MCF 10A (cell line): ENCODE measurements at regions not wholly inside any gene's neighbourhood (a gene's known extent, or its start where the extent isn't known, plus 50 kb on each side); places are given as distances from the start of the nearest gene placed in this dataset.

ENCODE experiments used
- BruUV-seq: library from RNA; stranded (reverse); fragments of 400-500 nt; replicated peaks from 2 replicates; lab custom pipeline; 2021; lab: Mats Ljungman, UMichigan
- CTCF ChIA-PET: fragments of 300-600 bp; sonication (Branson Sonifier 250); formaldehyde crosslinking; extraction: SDS; loops from one replicate; lab custom pipeline; 2021; ENCODE audit warnings: antibody characterized with exemption, inconsistent platforms; lab: Yijun Ruan, JAX
- POLR2A ChIA-PET: fragments of 300-600, 350-650 bp; sonication (Branson Sonifier 250); formaldehyde crosslinking; extraction: SDS; loops from one replicate; lab custom pipeline; 2020; ENCODE audit warnings: antibody characterized with exemption, inconsistent platforms; lab: Yijun Ruan, JAX
- DNase-seq: peaks from one replicate; pipeline ENCODE4 v3.0.0-alpha.2; 2018; ENCODE audit not compliant: unreplicated experiment
- H3K27ac Mint-ChIP-seq: one replicate; pipeline ENCODE4 v1.8.0; 2022; ENCODE audit warnings: mild to moderate bottlenecking, low read depth, mixed read lengths; ENCODE audit not compliant: unreplicated experiment
- H3K27me3 Mint-ChIP-seq: one replicate; pipeline ENCODE4 v1.8.0; 2022; ENCODE audit warnings: mixed read lengths; ENCODE audit not compliant: insufficient read depth, unreplicated experiment
- H3K36me3 Mint-ChIP-seq: one replicate; pipeline ENCODE4 v1.8.0; 2022; ENCODE audit warnings: mild to moderate bottlenecking, moderate library complexity, mixed read lengths; ENCODE audit not compliant: insufficient read depth, unreplicated experiment
- H3K4me1 Mint-ChIP-seq: one replicate; pipeline ENCODE4 v1.8.0; 2022; ENCODE audit warnings: mixed read lengths; ENCODE audit not compliant: insufficient read depth, unreplicated experiment
- H3K4me3 Mint-ChIP-seq: one replicate; pipeline ENCODE4 v1.8.0; 2022; ENCODE audit warnings: mild to moderate bottlenecking, moderate library complexity, mixed read lengths; ENCODE audit not compliant: unreplicated experiment
- H3K9me3 Mint-ChIP-seq: one replicate; pipeline ENCODE4 v1.8.0; 2022; ENCODE audit warnings: mixed read lengths; ENCODE audit not compliant: unreplicated experiment
- intact Hi-C: fragments of 100-400 bp; cut with micrococcal nuclease; formaldehyde crosslinking; loops from 2 replicates; pipeline ENCODE4 v1.14.1; 2022
- TF ChIP-seq, protein P1 (sequence below): fragments of 200-600 bp; IDR thresholded peaks from one replicate; pipeline ENCODE4 v1.8.0; 2022; ENCODE audit warnings: antibody characterized with exemption, mild to moderate bottlenecking; ENCODE audit not compliant: unreplicated experiment

DNA sequence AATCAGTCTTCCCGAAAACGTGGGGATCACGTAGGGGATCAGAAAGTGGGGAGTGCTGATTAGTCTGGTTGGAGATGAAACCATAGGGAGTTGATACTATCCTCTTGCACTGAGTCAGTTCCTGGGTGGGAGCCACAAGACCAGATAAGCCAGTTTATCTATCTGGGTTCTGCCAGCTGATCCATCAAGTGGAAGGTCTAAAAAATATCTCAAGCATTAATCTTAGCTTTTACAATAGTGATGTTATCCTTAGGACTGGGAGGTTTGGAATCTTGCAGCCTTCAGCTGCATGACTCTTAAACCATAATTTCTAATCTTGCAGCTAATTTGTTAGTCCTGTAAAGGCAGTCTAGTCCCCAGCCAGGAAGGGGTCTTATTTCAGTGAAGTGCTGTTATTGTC lies 2474.2 kb downstream of the PCDH9 start:
- H3K36me3 Mint-ChIP-seq = no peaks in the 10 kb centered on the region
- CTCF ChIA-PET = no interaction called here
- intact Hi-C loops = no loop called here
- no peaks in the 10 kb centered on the region for H3K9me3 Mint-ChIP-seq
- TF ChIP-seq, protein P1, sequence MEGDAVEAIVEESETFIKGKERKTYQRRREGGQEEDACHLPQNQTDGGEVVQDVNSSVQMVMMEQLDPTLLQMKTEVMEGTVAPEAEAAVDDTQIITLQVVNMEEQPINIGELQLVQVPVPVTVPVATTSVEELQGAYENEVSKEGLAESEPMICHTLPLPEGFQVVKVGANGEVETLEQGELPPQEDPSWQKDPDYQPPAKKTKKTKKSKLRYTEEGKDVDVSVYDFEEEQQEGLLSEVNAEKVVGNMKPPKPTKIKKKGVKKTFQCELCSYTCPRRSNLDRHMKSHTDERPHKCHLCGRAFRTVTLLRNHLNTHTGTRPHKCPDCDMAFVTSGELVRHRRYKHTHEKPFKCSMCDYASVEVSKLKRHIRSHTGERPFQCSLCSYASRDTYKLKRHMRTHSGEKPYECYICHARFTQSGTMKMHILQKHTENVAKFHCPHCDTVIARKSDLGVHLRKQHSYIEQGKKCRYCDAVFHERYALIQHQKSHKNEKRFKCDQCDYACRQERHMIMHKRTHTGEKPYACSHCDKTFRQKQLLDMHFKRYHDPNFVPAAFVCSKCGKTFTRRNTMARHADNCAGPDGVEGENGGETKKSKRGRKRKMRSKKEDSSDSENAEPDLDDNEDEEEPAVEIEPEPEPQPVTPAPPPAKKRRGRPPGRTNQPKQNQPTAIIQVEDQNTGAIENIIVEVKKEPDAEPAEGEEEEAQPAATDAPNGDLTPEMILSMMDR = no peak
- peaks cover 5% of the 10 kb centered on the region for H3K4me1 Mint-ChIP-seq
- BruUV-seq = no TSS peak
- H3K4me3 Mint-ChIP-seq = no peak overlapping the region
- DNase-seq = no peak
- no peak overlapping the region for H3K27ac Mint-ChIP-seq
- POLR2A ChIA-PET = no interaction called here
- no peaks in the 10 kb centered on the region for H3K27me3 Mint-ChIP-seq

DNA sequence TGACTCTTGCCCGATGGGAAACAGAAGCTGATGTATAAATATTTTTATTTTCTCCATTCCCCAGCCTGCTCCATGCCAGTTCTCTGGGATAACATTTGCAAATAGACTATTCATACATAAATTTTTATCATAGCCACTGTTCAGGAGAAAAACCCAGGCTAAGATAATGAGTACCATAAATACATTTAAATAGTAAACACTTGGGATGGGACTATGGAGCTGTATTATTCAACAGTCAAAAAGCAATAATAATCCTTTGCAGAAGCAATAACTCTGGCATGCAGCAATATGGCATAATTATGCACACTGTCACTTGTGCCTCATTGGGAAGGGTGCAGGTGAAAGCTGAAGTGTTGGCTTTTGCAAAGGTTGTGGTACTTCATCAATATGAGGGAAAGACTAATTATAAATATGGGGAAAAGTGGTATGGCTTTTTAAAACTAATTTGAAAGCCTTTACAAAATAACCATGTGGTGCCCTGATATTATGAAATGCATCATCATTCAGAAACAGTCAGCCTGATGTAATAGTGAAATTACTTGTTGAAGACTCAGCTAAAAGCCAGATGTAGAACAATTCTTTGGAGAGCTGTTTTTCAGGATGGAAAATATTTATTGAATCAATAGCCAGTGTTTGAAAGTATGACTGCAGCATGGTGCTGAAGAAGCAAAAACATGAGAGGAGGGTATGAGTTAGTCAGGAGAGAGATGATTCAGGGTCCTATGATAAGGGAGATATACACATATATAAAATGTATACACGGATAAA lies 2476.7 kb downstream of the PCDH9 start:
- no peak overlapping the region for H3K27ac Mint-ChIP-seq
- TF ChIP-seq, protein P1 = no peak
- no peaks in the 10 kb centered on the region for H3K9me3 Mint-ChIP-seq
- H3K4me1 Mint-ChIP-seq = peaks cover 5% of the 10 kb centered on the region
- H3K27me3 Mint-ChIP-seq = no peaks in the 10 kb centered on the region
- BruUV-seq = no TSS peak
- DNase-seq = no peak
- POLR2A ChIA-PET = interaction anchor here (0.9 kb wide), 1 partner anchor 18 kb away, joined by 4 read pairs; no protein-coding TSS in a partner anchor
- CTCF ChIA-PET = interaction anchor here (0.7 to 1.1 kb wide), 3 partner anchors 24 to 599 kb away, joined by 3 to 4 read pairs (median 3); no protein-coding TSS in a partner anchor
- H3K36me3 Mint-ChIP-seq = no peaks in the 10 kb centered on the region
- intact Hi-C loops = no loop called here
- no peak overlapping the region for H3K4me3 Mint-ChIP-seq

DNA sequence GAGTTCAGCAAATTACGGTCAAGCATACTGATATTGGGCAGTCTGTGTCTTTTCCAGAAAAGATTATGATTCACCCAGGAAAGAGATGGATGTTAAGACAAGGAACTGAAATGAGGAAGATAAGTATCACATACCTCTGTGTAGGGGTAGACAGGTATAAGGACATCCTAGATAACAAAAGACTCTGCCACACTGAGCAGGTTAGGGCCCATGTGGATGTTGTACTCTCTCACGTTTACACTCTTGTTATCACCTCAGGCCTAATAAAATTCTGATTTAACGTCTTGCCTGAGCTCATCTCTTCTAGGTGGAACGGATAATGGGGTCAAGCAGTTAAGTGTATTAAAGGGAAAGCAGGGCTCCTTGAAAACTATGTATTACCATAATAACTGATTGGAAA lies 2480.8 kb downstream of the PCDH9 start:
- H3K9me3 Mint-ChIP-seq = no peaks in the 10 kb centered on the region
- peaks cover 5% of the 10 kb centered on the region for H3K4me1 Mint-ChIP-seq
- TF ChIP-seq, protein P1 = no peak
- H3K4me3 Mint-ChIP-seq = no peak overlapping the region
- no peaks in the 10 kb centered on the region for H3K27me3 Mint-ChIP-seq
- no peak for DNase-seq
- H3K36me3 Mint-ChIP-seq = no peaks in the 10 kb centered on the region
- ChIA-PET POLR2A (interaction anchor here (0.9 kb wide), 1 partner anchor 9 kb away, joined by 3 read pairs; no protein-coding TSS in a partner anchor), CTCF (no interaction called here)
- H3K27ac Mint-ChIP-seq = no peak overlapping the region
- intact Hi-C loops = no loop called here
- BruUV-seq = no TSS peak

DNA sequence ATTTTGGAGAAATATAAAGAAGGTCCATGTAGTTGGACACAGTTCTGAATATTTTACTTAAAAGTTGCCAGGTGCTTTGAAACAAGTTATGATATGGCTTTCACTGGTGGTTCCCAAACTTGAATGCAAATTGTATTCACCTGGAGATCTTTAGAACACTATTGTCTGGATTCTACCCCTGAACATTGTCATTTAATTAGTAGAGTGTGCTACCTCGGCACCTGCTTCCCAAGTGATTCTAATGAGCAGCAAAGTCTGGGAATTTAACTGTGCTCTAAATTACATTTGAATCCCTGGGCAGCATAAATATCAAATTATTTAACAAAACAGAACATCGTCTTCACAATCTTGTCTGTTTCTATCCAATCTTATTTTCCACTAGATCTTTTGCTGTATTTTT lies 2483.3 kb downstream of the PCDH9 start:
- DNase-seq = no peak
- no TSS peak for BruUV-seq
- Mint-ChIP-seq H3K4me1 (no peaks in the 10 kb centered on the region), H3K9me3 (no peaks in the 10 kb centered on the region), H3K27me3 (no peaks in the 10 kb centered on the region), H3K36me3 (no peaks in the 10 kb centered on the region), H3K27ac (no peak overlapping the region), H3K4me3 (no peak overlapping the region)
- ChIA-PET CTCF (no interaction called here), POLR2A (no interaction called here)
- intact Hi-C loops = no loop called here
- TF ChIP-seq, protein P1 = no peak
